Mucosa of descending colon (tissue), 3 donors: ENCODE measurements at regions not wholly inside any gene's neighbourhood (a gene's known extent, or its start where the extent isn't known, plus 50 kb on each side); places are given as distances from the start of the nearest gene placed in this dataset.

Experiments
- ATAC-seq: fragments of 200-7000 bp; cut with Tn5 transposase; one replicate; pipeline ENCODE4 v1.9.1; 2020; ENCODE audit warnings: mild to moderate bottlenecking, moderate library complexity
- DNase-seq, 3 donors: peaks; one replicate each; pipeline ENCODE4 v3.0.0-alpha.2; 2020
- H3K36me3 ChIP-seq: fragments of 200-600 bp; one replicate; pipeline ENCODE4 v1.8.0; 2021; ENCODE audit warnings: low read depth, mild to moderate bottlenecking
- H3K4me1 ChIP-seq: fragments of 200-600 bp; one replicate; pipeline ENCODE4 v1.8.0; 2021; ENCODE audit warnings: low read depth, mild to moderate bottlenecking
- H3K4me3 ChIP-seq: fragments of 200-600 bp; one replicate; pipeline ENCODE4 v1.8.0; 2021; ENCODE audit warnings: mild to moderate bottlenecking
- H3K9me3 ChIP-seq: fragments of 200-600 bp; one replicate; pipeline ENCODE4 v1.8.0; 2021; ENCODE audit warnings: mild to moderate bottlenecking
- intact Hi-C, 2 donors: fragments of 100-400 bp; cut with DNase I in 1 of 2; cut with micrococcal nuclease in 1 of 2; formaldehyde crosslinking; loops; one replicate each; pipeline versions ENCODE4 v1.11.0 to v1.11.1; 2022; cut with DNase I, micrococcal nuclease
- TF ChIP-seq, protein P1 (sequence below): fragments of 200-600 bp; IDR thresholded peaks from one replicate; pipeline ENCODE4 v1.8.0; 2022; ENCODE audit warnings: antibody characterized with exemption, mild to moderate bottlenecking
- donor health status: DM: no; HTN: no; CAD: no; lungs with moderate emphysema.
- donor health status: DM: no; HTN: no; CAD: no.
- donor health status: DM: no; HTN: yes; CAD: no.

DNA sequence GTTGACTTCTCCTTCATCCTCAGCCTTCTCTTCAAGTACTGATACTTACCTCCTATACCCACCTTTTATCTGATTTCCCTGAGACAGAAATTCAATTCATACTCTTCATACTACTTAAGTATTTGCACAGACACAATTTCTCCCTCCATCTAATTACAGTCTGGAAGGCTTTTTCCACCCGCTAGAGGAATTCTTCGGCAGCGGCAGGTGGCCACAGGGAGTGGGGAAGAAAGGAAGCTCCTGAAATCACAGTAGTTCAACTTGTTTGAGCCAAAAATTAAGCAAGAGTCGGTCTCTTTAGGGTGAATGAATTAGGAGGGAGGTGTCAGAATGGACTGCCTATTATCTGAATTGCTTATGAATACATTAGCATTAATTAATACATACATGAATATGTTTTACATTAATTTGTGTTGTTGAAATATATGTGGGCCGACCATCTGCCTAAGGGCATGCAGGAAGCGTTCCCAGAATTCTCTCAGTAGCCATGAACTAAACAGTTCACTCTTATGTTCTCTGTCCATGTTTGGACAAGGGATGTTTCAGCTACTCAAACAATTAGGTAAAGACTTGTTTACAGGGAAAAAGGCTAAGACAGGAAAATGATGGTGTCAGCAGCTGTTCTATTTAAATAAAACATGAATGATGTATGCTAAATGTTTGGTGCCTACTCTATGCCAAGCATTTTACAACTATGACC, 101.4 kb upstream of the SMARCA2 start:
- TF ChIP-seq, protein P1, sequence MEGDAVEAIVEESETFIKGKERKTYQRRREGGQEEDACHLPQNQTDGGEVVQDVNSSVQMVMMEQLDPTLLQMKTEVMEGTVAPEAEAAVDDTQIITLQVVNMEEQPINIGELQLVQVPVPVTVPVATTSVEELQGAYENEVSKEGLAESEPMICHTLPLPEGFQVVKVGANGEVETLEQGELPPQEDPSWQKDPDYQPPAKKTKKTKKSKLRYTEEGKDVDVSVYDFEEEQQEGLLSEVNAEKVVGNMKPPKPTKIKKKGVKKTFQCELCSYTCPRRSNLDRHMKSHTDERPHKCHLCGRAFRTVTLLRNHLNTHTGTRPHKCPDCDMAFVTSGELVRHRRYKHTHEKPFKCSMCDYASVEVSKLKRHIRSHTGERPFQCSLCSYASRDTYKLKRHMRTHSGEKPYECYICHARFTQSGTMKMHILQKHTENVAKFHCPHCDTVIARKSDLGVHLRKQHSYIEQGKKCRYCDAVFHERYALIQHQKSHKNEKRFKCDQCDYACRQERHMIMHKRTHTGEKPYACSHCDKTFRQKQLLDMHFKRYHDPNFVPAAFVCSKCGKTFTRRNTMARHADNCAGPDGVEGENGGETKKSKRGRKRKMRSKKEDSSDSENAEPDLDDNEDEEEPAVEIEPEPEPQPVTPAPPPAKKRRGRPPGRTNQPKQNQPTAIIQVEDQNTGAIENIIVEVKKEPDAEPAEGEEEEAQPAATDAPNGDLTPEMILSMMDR: no peak
- DNase-seq (no peak), ATAC-seq (no peak)
- Histone ChIP-seq H3K36me3 (no peaks in the 10 kb centered on the region), H3K4me3 (no peak overlapping the region), H3K9me3 (no peaks in the 10 kb centered on the region), H3K4me1 (no peaks in the 10 kb centered on the region)
- intact Hi-C loops: no loop called here

DNA sequence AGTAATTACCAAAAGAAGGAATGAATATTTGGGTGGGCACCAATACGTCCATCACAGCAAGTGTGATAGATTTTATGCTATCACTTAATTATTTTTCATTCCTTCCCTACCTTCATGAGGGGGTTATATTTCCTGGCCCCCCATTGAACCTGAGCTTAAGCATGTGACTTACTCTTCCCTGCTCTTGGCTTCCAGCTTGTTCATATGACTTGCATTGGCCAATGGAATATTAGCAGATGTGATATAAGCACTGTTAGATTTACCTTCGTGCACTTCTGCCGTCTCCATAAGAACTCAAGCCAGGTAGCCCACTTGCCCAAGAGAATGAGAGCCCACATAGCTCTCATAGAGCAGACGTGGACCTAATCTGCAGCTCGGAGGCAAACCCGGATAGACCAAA, 99.1 kb upstream of the SMARCA2 start:
- ATAC-seq (no peak), DNase-seq (no peak)
- no peak overlapping the region for H3K4me3 ChIP-seq
- no peaks in the 10 kb centered on the region for H3K9me3 ChIP-seq
- H3K36me3 ChIP-seq: no peaks in the 10 kb centered on the region
- no peaks in the 10 kb centered on the region for H3K4me1 ChIP-seq
- TF ChIP-seq, protein P1: no peak
- intact Hi-C loops: no loop called here

DNA sequence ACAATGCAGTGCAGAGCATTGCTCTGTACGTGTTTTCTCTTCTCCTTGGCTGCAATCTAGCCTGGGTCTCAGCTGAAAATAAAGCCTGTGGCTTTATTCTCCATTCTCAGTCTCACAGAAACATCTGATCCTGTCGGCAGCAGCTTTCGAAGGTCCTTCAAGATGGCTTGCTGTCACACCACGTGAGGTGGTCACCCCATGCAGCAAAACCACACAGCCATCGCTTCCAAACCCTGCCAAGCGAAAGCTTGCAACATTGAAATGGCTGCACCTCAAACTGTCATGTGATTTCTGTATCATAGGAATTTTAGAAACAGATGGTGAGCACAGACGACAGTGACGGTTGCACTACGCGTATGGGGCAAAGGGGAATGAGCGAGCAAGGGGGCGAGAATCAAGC, 98.5 kb upstream of the SMARCA2 start:
- DNase-seq: no peak
- intact Hi-C loops: no loop called here
- ATAC-seq: no peak
- H3K36me3 ChIP-seq: no peaks in the 10 kb centered on the region
- TF ChIP-seq, protein P1: no peak
- H3K4me1 ChIP-seq: no peaks in the 10 kb centered on the region
- no peaks in the 10 kb centered on the region for H3K9me3 ChIP-seq
- H3K4me3 ChIP-seq: no peak overlapping the region

DNA sequence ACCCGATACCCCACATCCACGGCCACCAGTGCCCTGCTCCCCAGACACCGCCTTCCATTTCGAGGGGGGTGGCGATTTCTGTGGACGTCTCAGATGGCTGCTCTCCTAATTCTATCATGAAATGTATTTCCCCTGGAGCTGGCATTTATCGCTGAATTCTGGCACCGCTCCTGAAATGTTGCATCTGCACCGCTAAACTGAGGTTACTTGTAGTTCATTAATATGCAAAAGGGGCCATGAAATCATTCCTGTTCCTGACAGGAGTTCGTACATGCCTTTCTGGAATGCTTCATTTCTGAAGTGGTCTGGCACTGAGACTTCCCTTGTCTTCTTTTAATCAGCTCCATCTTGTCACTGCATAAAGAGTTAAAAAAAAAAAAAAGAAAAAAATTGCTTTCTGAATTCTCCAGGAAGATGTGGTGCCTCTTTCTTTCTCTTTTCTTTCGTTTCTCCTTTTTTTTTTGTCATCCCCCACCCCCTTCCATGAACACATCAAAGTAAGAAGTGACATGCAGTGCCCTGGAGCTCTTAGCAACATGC, 97.7 kb upstream of the SMARCA2 start:
- Histone ChIP-seq H3K4me3 (no peak overlapping the region), H3K4me1 (no peaks in the 10 kb centered on the region), H3K9me3 (no peaks in the 10 kb centered on the region), H3K36me3 (no peaks in the 10 kb centered on the region)
- DNase-seq (no peak), ATAC-seq (no peak)
- TF ChIP-seq, protein P1: no peak
- intact Hi-C loops: no loop called here

DNA sequence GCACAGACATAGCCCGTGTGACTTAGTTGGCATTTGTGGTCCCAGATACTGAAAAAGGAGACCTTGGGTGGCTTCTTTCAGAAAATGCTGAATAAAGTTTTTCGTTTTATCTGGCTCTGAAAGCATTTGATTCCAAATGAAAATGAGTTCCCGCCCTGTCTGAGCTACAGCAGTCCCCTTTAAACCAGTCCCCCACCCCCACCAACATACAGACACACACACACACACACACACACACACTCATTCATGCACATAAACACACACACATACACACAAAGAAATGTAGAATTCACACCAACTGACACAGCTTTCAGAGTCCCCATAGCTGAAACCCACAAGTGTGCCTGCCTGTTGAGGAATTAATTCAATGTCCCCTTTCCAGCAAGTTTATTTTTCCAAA, 97.0 kb upstream of the SMARCA2 start:
- H3K4me1 ChIP-seq: no peaks in the 10 kb centered on the region
- TF ChIP-seq, protein P1: no peak
- no peak for ATAC-seq
- no peak overlapping the region for H3K4me3 ChIP-seq
- H3K9me3 ChIP-seq: no peaks in the 10 kb centered on the region
- intact Hi-C loops: no loop called here
- no peaks in the 10 kb centered on the region for H3K36me3 ChIP-seq
- DNase-seq: no peak

DNA sequence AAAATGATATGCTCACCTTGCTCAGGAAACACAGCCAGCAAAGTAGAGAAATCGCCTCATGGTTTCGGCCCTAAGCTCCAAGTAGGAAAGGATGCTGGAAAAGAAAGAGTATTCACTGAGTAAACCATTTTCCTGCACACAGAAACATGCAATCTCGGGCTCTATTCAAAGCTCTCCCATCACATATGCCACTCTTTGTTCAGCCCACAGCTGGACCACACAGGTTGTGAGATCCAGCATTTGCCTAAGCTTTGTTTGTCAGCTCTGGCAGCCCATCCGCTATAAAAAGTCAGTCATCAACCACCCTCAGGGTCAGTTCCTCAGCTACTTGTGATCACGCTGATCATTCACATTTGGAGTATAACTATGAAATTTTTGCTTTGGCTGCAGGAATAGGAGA, 96.5 kb upstream of the SMARCA2 start:
- intact Hi-C loops: no loop called here

More for the DNA sequence above, 96.5 kb upstream of the SMARCA2 start:
- no peak for DNase-seq
- Histone ChIP-seq H3K9me3 (no peaks in the 10 kb centered on the region), H3K4me1 (no peaks in the 10 kb centered on the region), H3K4me3 (no peak overlapping the region), H3K36me3 (no peaks in the 10 kb centered on the region)
- TF ChIP-seq, protein P1: no peak
- no peak for ATAC-seq
